Astrocyte (in vitro differentiated cells and primary cell): ENCODE measurements at regions not wholly inside any gene's neighbourhood (a gene's known extent, or its start where the extent isn't known, plus 50 kb on each side); places are given as distances from the start of the nearest gene placed in this dataset.

ENCODE experiments used
- CTCF ChIP-seq: IDR thresholded peaks from 2 replicates; pipeline ENCODE4 v1.5.1; 2011; ENCODE audit warnings: low read depth, mild to moderate bottlenecking, inconsistent platforms, low read length, moderate library complexity; ENCODE audit not compliant: insufficient read depth
- EZH2 ChIP-seq: IDR thresholded peaks from 2 replicates; pipeline ENCODE4 v1.6.1; 2012; ENCODE audit warnings: mild to moderate bottlenecking, low read length, inconsistent platforms; ENCODE audit not compliant: insufficient read depth

- TF ChIP-seq CTCF (no peak), EZH2 (no peak)
Measured at GRCh38 chr12:124391340-124392261, 96.7 kb downstream of the RFLNA start.
